GM19438 (cell line): ENCODE measurements at regions not wholly inside any gene's neighbourhood (a gene's known extent, or its start where the extent isn't known, plus 50 kb on each side); places are given as distances from the start of the nearest gene placed in this dataset.

ENCODE experiments used
- ATAC-seq: cut with Tn5 transposase; IDR thresholded peaks from one replicate; pipeline ENCODE4 v1.9.1; 2021; ENCODE audit warnings: low read depth; ENCODE audit not compliant: unreplicated experiment

GRCh38 chr2:42910645-42911405 is 118.4 kb upstream of the HAAO start:
- no peak for ATAC-seq

DNA sequence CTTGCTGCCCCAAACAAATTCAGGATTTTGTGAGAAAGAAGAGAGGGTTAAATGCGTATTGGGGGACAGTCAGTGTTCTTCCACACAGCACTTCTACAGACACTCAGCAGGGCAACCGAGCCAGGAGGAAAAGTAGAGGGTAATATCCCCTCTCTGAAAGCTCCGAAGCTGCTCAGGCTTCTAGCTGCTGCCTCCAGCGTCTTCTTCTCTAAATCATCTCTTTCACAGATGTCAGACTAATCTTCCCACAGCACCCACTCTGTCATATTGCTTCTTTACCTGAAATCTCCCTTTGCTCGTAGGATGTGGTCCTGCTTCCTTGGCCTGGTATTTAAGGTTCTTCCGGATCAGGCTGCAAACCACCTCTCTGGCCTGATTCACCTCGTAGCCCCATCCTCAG is 117.6 kb upstream of the HAAO start:
- no peak for ATAC-seq

DNA sequence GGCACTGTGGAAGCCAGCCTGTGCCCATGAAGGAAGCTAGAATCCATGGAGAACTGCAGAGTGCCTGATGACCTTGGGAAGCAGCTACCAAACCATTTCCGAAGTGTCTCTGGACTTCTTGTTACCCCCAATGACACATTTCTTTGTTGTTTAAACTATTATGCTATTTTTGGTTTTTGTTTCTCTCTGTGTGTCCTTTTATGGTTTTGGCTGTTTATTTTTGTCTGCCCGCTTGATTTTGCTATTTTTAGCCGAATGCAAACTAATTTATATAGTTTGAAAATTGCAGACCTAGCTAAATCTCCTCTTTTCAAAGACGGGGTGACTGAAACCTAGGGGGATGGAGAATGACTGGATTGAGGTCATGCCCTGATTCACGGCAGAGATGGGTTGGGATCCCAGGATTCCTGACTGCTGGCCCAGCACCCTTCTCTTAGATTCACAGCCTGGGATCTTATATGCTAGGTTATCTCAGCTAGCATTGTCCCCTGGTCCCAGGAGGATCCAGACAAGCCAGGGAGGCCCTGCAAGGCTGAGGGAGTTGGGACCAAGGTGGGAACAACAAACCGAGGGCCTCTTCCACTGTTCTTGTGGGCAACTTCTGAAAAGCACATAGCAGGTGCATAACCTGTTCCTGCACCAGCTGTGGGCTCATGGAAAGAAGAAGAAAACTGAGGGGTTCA is 116.3 kb upstream of the HAAO start:
- no peak for ATAC-seq

DNA sequence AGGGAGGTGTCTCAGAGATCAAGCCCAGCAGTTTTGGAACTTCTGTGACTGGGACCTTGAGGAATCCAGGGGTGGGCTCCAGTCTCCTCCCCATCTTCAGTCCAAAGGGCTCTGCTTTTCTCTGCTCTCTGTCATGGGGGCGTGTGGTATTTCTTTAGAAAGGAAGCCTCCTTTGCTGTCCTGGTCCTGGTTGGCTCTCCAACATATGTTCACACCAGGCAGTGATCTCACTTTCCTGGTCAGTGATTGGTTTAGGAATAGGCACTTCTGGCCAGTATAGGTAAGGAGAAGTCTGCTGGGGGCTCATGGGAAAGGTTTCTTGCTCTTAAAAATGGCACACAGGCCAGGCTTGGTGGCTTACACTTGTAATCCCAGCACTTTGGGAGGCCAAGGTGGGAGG is 115.5 kb upstream of the HAAO start:
- ATAC-seq = no peak

- ATAC-seq = no peak
Observed at GRCh38 chr2:42906557-42907411, 114.4 kb upstream of the HAAO start.

DNA sequence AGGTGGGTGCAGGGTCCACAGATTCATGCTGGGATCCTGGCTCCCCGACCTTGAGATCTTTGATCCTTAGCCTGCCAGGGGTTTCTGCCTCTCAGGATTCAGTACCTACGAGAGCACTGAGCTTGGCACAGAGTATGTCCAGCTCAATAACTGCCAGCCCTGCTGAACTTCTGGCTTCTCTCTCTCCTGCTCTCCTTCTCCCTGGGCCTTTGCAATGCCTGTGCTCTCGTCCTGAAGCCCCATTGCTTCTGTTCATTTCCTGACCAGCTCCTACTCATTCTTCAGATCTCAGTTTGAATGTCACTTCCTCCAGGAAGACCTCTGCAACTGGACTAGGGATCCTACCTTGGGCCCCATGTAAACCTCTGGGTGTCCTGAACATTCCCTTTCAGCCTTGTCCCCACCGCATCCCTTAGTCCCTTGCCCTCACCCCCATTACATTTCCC is 113.8 kb upstream of the HAAO start:
- ATAC-seq = no peak

DNA sequence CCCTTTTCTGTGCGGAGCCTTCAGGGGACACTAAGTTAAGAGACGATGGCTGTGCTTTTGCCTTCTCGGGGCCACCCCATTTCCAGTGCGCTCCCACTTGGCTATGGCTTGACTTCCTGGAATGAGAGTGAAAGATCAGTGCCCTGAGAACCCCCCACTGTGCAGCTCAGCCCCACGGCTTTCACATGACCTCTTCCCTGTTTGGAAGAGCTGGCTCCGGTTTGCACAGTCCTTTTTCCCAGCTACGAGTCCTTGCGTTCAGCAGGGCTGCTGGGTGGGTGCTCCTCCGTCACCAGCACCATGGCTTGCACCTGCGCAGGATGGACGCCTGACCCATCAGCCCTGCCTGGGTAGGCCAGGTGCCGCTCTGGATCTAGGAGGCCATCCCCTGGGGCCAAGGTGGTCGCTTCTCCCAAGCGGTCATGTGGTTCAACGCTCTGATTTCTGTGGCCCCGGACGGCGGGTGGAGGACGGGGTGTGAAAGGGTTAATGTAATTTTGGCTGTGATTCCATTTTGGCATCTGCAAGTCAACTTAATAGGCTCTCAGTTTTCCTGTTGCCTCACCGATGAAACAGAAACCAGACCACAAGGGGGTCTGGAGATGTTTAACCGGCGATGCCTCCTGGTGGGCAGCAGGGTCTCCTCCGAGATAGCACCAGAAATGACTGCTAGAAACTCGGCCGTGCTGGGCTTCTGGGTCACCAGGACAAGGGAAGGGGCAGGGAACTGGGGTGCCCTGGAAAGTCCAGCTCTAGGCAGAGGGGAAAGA is 113.1 kb upstream of the HAAO start:
- ATAC-seq = no peak

- ATAC-seq = no peak
Observed at GRCh38 chr2:42904576-42904876, 112.1 kb upstream of the HAAO start.

- ATAC-seq = no peak
Observed at GRCh38 chr2:42903821-42904575, 111.6 kb upstream of the HAAO start.

DNA sequence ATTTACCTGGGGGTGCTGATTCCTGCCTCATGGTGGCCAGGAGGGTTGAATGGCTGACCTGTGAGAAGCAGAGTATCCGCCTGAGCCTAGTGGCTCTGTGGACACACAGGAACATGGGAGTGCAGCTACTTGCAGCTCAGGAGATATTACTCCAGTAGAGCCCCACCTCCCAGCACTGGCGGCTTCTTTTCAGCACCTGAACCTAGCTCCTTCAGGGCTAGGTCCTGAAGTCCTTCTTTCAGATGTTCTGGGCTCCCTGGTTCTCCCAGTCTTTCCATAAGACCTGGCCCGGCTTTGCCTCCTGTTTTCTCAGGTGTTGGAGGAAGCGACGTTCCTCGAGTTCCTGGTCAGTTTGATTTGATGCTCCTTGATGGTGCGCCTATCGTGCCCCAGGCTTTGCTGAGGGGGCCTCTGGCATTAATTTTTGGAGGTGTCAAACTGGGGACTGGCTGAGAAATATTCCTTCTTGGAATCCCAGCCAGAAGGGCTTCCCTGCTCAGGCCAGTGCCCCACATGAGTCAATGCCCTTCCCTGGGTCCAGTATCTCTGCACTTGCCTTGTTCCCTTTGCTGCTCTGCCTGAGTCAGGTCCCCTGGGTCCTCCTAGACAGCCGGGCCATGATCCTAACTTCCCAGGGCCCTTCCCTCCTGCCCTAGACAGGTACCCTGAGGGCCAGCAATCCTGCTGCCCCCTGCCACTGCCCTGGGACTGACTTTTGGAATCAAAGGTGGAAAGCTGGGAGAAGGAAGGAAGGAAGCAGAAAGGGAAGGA is 110.7 kb upstream of the HAAO start:
- ATAC-seq = no peak

DNA sequence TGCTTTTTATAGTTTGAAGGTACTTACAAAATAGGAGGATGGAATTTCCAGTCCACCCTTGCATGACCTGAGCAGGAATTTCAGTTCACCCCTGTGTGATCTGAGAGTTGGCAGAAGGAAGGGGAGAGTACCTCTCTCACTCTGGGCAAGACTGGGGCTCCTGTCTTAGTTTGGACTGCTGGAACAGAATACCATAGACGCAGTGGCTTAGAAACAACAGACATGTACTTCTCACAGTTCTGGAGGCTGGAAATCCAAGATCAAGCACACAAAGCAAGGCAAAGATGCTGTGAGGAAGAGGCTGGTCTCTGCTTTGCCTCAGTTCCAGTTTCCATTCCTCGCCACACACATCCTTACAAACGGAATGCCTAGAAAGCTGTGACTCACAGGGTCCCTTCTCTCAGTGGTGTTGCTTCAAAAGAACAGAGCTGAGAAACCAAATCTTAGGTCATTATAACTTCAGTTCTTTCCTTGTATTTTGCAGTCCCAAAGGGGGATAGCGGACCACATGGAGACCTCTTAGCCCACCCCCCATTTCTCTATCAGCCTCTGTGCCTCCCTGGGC is 108.8 kb upstream of the HAAO start:
- no peak for ATAC-seq

- ATAC-seq = no peak
Observed at GRCh38 chr2:42900289-42900891, 108.0 kb upstream of the HAAO start.

DNA sequence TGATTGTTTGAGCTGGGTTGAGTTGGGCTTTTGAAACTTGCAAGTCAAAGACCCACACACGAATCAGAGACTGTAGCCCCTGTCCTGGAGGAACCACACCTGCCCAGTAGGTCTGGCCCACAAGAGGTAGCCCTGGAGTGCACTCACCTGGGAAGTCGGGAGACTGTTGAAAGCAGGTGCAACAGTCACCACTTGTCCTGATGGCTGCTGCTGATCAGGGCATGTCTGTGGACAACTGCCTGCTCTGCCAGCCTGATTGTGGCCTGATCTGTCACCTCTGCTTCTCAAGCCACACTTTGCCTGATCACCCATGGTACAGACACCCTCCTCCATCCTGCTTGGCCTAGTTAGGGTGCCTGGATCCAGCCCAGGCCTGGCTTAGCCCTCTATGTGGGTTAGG is 105.0 kb upstream of the HAAO start:
- no peak for ATAC-seq

- no peak for ATAC-seq
Observed at GRCh38 chr2:42895791-42896135, 103.4 kb upstream of the HAAO start.

GRCh38 chr2:42895134-42895790 is 102.9 kb upstream of the HAAO start:
- no peak for ATAC-seq

DNA sequence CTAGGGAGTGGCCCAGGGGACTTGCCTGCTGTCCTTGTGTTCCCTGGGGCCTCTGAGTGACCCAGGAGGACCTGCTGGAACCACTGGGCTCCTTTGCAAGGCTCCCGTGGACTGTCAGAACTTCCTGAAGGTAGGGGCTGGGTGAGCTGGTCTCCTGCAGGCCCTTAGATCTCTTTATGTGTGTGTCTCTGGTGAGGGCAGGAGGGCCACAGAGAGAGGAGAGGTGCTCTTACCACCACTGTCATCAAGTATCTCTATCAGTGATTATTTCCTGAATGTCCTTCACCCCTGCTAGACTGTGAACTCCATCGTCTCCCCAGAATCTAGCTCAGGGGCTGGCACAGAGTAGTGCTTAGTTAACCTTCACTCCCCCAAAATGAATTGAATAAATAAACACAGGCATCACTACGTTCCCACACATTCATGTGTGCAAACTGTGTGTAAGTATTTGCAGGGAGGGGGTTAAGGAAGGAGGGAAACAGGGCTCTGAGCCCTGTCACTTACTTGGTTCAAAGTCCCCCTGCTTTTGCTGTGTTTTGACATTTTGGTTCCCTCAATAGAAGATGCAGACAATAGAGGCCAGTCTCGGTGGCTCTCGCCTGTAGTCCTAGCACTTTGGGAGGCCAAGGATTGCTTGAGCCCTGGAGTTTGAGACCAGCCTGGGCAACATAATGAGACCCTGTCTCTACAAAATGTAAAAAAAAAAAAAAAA is 100.8 kb upstream of the HAAO start:
- ATAC-seq = no peak

GRCh38 chr2:42890791-42891355 is 98.5 kb upstream of the HAAO start:
- ATAC-seq = no peak
